GM13976 (cell line): ENCODE measurements at regions not wholly inside any gene's neighbourhood (a gene's known extent, or its start where the extent isn't known, plus 50 kb on each side); places are given as distances from the start of the nearest gene placed in this dataset.

Experiments used
- DNase-seq: peaks from one replicate; pipeline ENCODE4 v3.0.0; 2012; ENCODE audit warnings: low spot score
- in situ Hi-C: fragments of 300-500 bp; cut with MboI; formaldehyde crosslinking; loops from one replicate; pipeline ENCODE4 v1.12.0; 2022; ENCODE audit warnings: low sequenced_read_pairs, mixed read lengths, inconsistent platforms; ENCODE audit not compliant: unreplicated experiment
- TF ChIP-seq, protein P1 (sequence below): IDR thresholded peaks from 2 replicates; pipeline ENCODE4 v1.5.1; 2012; ENCODE audit warnings: borderline replicate concordance, mild to moderate bottlenecking; ENCODE audit not compliant: insufficient read depth; ENCODE audit errors: extremely low read depth, missing control alignments, control extremely low read depth

- DNase-seq: no peak
- in situ Hi-C loops: no loop called here
- TF ChIP-seq, protein P1, sequence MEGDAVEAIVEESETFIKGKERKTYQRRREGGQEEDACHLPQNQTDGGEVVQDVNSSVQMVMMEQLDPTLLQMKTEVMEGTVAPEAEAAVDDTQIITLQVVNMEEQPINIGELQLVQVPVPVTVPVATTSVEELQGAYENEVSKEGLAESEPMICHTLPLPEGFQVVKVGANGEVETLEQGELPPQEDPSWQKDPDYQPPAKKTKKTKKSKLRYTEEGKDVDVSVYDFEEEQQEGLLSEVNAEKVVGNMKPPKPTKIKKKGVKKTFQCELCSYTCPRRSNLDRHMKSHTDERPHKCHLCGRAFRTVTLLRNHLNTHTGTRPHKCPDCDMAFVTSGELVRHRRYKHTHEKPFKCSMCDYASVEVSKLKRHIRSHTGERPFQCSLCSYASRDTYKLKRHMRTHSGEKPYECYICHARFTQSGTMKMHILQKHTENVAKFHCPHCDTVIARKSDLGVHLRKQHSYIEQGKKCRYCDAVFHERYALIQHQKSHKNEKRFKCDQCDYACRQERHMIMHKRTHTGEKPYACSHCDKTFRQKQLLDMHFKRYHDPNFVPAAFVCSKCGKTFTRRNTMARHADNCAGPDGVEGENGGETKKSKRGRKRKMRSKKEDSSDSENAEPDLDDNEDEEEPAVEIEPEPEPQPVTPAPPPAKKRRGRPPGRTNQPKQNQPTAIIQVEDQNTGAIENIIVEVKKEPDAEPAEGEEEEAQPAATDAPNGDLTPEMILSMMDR: no peak
Observed at GRCh38 chr2:103808814-103809213, 1045.1 kb upstream of the POU3F3 start.

DNA sequence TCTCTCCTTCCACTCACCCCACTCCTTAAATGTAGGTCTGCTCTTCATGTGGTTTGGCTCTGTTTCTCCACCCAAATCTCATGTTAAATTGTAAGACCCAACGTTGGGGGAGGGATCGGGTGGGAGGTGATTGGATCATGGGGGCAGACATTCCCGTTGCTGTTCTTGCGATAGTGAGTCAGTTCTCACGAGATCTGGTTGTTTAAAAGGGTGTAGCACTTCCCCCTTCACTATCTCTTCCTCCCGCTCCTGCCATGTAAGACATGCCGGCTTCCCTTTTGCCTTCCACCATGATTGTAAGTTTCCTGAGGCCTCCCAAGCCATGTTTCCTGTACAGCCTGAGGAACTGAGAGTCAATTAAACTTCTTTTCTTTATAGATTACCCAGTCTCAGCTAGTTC lies 1044.5 kb upstream of the POU3F3 start:
- TF ChIP-seq, protein P1: no peak
- DNase-seq: no peak
- in situ Hi-C loops: no loop called here

- TF ChIP-seq, protein P1: no peak
- in situ Hi-C loops: no loop called here
- DNase-seq: no peak
Observed at GRCh38 chr2:103809941-103810441, 1043.9 kb upstream of the POU3F3 start.

DNA sequence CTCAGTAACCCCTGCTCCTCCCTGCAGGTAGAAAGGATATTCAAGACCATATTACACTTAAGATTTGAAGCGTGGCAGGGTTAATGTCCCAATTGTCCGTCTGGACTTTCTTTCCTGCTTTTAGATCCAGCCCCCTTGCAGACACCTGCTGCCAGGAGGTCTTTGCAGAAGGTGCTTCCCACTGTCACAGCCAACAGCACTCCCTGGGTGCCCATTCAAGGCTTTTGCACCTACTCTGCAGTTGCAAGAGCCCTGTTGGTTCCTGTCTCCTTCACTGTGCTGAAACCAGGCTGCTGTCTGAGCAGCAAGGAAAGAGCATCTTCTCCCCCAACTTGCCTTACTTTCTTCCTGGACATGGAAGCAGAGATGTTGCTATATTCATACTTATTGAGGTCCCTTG lies 1043.0 kb upstream of the POU3F3 start:
- TF ChIP-seq, protein P1: no peak
- no peak for DNase-seq
- in situ Hi-C loops: no loop called here

DNA sequence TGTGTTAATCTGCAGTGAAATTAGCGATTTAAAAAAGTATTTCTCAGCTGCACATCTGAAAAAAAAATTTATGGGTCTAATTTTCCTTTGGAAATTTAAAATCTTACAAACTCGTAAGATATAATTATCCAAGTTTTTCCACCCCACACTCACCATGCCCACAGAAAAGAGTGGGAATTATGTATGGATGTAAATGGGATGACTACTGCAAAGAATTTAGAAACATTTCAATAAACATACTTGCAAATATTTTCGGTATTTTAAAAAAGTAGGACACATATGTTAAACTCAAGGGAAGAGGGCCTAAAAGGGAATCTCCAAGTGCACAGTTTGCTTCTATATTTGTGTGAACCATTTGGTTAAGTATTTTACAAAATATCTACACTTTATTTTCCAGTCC lies 1039.9 kb upstream of the POU3F3 start:
- DNase-seq: no peak
- TF ChIP-seq, protein P1: no peak
- in situ Hi-C loops: no loop called here

DNA sequence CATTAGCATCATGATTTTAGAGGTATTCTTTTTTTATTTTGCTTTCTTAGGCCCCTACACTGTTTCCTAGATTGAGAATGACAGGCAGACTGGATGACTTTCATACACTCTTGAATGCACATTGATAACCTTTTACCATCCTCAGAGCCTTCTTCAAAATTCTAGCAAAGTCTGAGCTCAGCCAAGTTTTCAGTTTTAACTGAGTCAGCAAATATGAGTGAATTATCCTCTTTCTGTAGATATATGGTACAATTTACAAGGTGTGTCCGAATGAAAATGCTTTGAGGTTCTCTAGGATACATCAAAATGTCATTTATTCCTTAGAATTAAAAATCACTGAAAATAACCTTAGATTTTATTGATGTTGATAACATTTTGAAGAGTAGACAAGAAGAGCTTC lies 1038.2 kb upstream of the POU3F3 start:
- no peak for DNase-seq
- TF ChIP-seq, protein P1: no peak
- in situ Hi-C loops: no loop called here

DNA sequence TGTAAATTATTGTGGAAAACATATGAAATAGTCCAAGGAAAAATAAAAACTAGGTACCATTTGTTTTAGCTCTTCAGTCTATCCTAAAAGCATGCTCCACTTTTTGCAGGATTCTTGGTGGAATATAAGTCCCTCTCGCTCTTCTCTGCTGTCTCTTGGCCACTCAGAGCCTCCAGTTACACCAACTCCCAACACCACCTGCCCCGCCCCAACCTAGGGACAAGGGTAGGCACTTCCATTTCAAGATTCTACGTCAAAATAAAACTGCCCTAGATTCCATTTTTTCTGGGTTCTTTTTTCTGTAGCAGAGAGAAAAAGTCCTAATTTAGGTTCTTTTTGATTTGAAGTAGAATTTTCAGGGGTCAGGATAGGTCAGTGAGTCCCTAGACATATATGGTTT lies 1036.2 kb upstream of the POU3F3 start:
- no peak for DNase-seq
- in situ Hi-C loops: no loop called here
- TF ChIP-seq, protein P1: no peak
